Activated CD8-positive, alpha-beta memory T cell treated with anti-CD3 and anti-CD28 coated beads, Interleukin-2, amount 50 U/mL, for 1 hour (primary cell): ENCODE measurements at regions not wholly inside any gene's neighbourhood (a gene's known extent, or its start where the extent isn't known, plus 50 kb on each side); places are given as distances from the start of the nearest gene placed in this dataset.

Experiments used
- DNase-seq: peaks from one replicate; pipeline ENCODE4 v3.0.0-alpha.2; 2020; ENCODE audit errors: extremely low read depth

- DNase-seq: no peak
Measured at GRCh38 chr14:94924189-94924588, 154.3 kb upstream of the GSC start.

GRCh38 chr14:94923786-94924185, 153.9 kb upstream of the GSC start:
- DNase-seq: no peak

- no peak for DNase-seq
Measured at GRCh38 chr14:94922595-94923239, 152.8 kb upstream of the GSC start.

GRCh38 chr14:94921882-94922585, 152.1 kb upstream of the GSC start:
- DNase-seq: no peak

GRCh38 chr14:94921456-94921855, 151.5 kb upstream of the GSC start:
- DNase-seq: no peak

GRCh38 chr14:94919896-94920295, 150.0 kb upstream of the GSC start:
- DNase-seq: no peak

- DNase-seq: no peak
Measured at GRCh38 chr14:94918896-94919295, 149.0 kb upstream of the GSC start.

GRCh38 chr14:94917041-94917600, 147.2 kb upstream of the GSC start:
- no peak for DNase-seq

- no peak for DNase-seq
Measured at GRCh38 chr14:94914191-94914590, 144.3 kb upstream of the GSC start.

GRCh38 chr14:94907626-94908261, 137.8 kb upstream of the GSC start:
- DNase-seq: no peak

GRCh38 chr14:94906991-94907587, 137.2 kb upstream of the GSC start:
- no peak for DNase-seq

GRCh38 chr14:94906577-94906976, 136.7 kb upstream of the GSC start:
- no peak for DNase-seq

GRCh38 chr14:94904636-94905035, 134.7 kb upstream of the GSC start:
- DNase-seq: no peak

- DNase-seq: no peak
Measured at GRCh38 chr14:94903883-94904282, 134.0 kb upstream of the GSC start.

- no peak for DNase-seq
Measured at GRCh38 chr14:94903338-94903737, 133.4 kb upstream of the GSC start.

- no peak for DNase-seq
Measured at GRCh38 chr14:94897561-94897960, 127.6 kb upstream of the GSC start.

GRCh38 chr14:94897082-94897481, 127.2 kb upstream of the GSC start:
- no peak for DNase-seq

- DNase-seq: no peak
Measured at GRCh38 chr14:94893411-94894160, 123.7 kb upstream of the GSC start.

- no peak for DNase-seq
Measured at GRCh38 chr14:94890785-94891184, 120.9 kb upstream of the GSC start.

GRCh38 chr14:94889520-94890312, 119.8 kb upstream of the GSC start:
- DNase-seq: no peak

- no peak for DNase-seq
Measured at GRCh38 chr14:94888121-94888520, 118.2 kb upstream of the GSC start.
